HG03039 (cell line): ENCODE measurements at regions not wholly inside any gene's neighbourhood (a gene's known extent, or its start where the extent isn't known, plus 50 kb on each side); places are given as distances from the start of the nearest gene placed in this dataset.
"Not testable (repeated sequence)": the region's sequence is repeated elsewhere in the genome, so short reads cannot be mapped to it uniquely, and the experiment has no call there.

ENCODE experiments used
- ATAC-seq: cut with Tn5 transposase; IDR thresholded peaks from one replicate; pipeline ENCODE4 v1.9.1; 2021; ENCODE audit warnings: mild to moderate bottlenecking, moderate library complexity; ENCODE audit not compliant: unreplicated experiment

- no peak for ATAC-seq
Measured at GRCh38 chr3:190193210-190193609, 72.5 kb upstream of the P3H2 start.

GRCh38 chr3:190192739-190193138, 72.0 kb upstream of the P3H2 start:
- ATAC-seq: no peak

- no peak for ATAC-seq
Measured at GRCh38 chr3:190192087-190192486, 71.4 kb upstream of the P3H2 start.

- ATAC-seq: no peak
Measured at GRCh38 chr3:190188197-190188596, 67.5 kb upstream of the P3H2 start.

GRCh38 chr3:190183121-190183520, 62.4 kb upstream of the P3H2 start:
- no peak for ATAC-seq

GRCh38 chr3:190182418-190183043, 61.8 kb upstream of the P3H2 start:
- ATAC-seq: no peak

- no peak for ATAC-seq
Measured at GRCh38 chr3:190180268-190180667, 59.6 kb upstream of the P3H2 start.

GRCh38 chr3:190178779-190179178, 58.1 kb upstream of the P3H2 start:
- ATAC-seq: no peak

GRCh38 chr3:190176933-190177525, 56.3 kb upstream of the P3H2 start:
- ATAC-seq: not testable (repeated sequence)

GRCh38 chr3:190176106-190176505, 55.4 kb upstream of the P3H2 start:
- ATAC-seq: not testable (repeated sequence)

GRCh38 chr3:190175490-190175889, 54.8 kb upstream of the P3H2 start:
- no peak for ATAC-seq

GRCh38 chr3:190174471-190174870, 53.8 kb upstream of the P3H2 start:
- ATAC-seq: no peak

- no peak for ATAC-seq
Measured at GRCh38 chr3:190173426-190173825, 52.7 kb upstream of the P3H2 start.

GRCh38 chr3:190172751-190173150, 52.1 kb upstream of the P3H2 start:
- no peak for ATAC-seq
